Brain microvascular endothelial cell (primary cell): ENCODE measurements at regions not wholly inside any gene's neighbourhood (a gene's known extent, or its start where the extent isn't known, plus 50 kb on each side); places are given as distances from the start of the nearest gene placed in this dataset.

Source experiments
- DNase-seq: peaks from one replicate; pipeline ENCODE4 v3.0.0-alpha.2; 2020
- H3K27ac ChIP-seq: fragments of 250-450 bp; sonication (Bioruptor Pico); 2 replicates; pipeline ENCODE4 v1.5.1; 2020; ENCODE audit warnings: mild to moderate bottlenecking, moderate library complexity
- H3K27me3 ChIP-seq: fragments of 250-450 bp; sonication (Bioruptor Pico); replicated peaks from 2 replicates; pipeline ENCODE4 v1.5.1; 2020; ENCODE audit warnings: mild to moderate bottlenecking
- H3K36me3 ChIP-seq: fragments of 250-450 bp; sonication (Bioruptor Pico); replicated peaks from 2 replicates; pipeline ENCODE4 v1.5.1; 2020; ENCODE audit warnings: mild to moderate bottlenecking
- H3K4me3 ChIP-seq: 2 replicates; pipeline ENCODE4 v1.5.1; 2011; ENCODE audit warnings: low read depth, mild to moderate bottlenecking, control low read depth, low read length, moderate library complexity
- CTCF ChIP-seq: IDR thresholded peaks from 2 replicates; pipeline ENCODE4 v1.5.1; 2011; ENCODE audit warnings: low read depth, mild to moderate bottlenecking, moderate library complexity, low read length, control low read depth, inconsistent platforms; ENCODE audit errors: missing control alignments
- in situ Hi-C: cut with HindIII; loops from 2 replicates; pipeline ENCODE4 v1.10.0; 2017; ENCODE audit warnings: low sequenced_read_pairs, low pct_ligation_motif_present

GRCh38 chr10:107749235-107749634 lies 584.7 kb upstream of the SORCS1 start:
- Histone ChIP-seq H3K27me3 (no peaks in the 10 kb centered on the region), H3K4me3 (no peak overlapping the region), H3K36me3 (no peaks in the 10 kb centered on the region), H3K27ac (no peak overlapping the region)
- TF ChIP-seq CTCF, result no peak
- DNase-seq, result no peak
- in situ Hi-C loops, result no loop called here

GRCh38 chr10:107747851-107748250 lies 583.3 kb upstream of the SORCS1 start:
- Histone ChIP-seq H3K27me3 (no peaks in the 10 kb centered on the region), H3K36me3 (no peaks in the 10 kb centered on the region), H3K4me3 (no peak overlapping the region), H3K27ac (no peak overlapping the region)
- TF ChIP-seq CTCF, result no peak
- DNase-seq, result no peak
- in situ Hi-C loops, result no loop called here

- DNase-seq, result no peak
- no peak overlapping the region for H3K27ac ChIP-seq
- no peak for TF ChIP-seq CTCF
- H3K4me3 ChIP-seq, result no peak overlapping the region
- no peaks in the 10 kb centered on the region for H3K36me3 ChIP-seq
- no peaks in the 10 kb centered on the region for H3K27me3 ChIP-seq
- in situ Hi-C loops, result no loop called here
Measured at GRCh38 chr10:107741971-107742370, 577.5 kb upstream of the SORCS1 start.

GRCh38 chr10:107740962-107741690 lies 576.6 kb upstream of the SORCS1 start:
- no peak for DNase-seq
- Histone ChIP-seq H3K4me3 (no peak overlapping the region), H3K27ac (no peak overlapping the region), H3K27me3 (no peaks in the 10 kb centered on the region), H3K36me3 (no peaks in the 10 kb centered on the region)
- in situ Hi-C loops, result no loop called here
- no peak for TF ChIP-seq CTCF

- no peak for DNase-seq
- TF ChIP-seq CTCF, result no peak
- in situ Hi-C loops, result no loop called here
- no peak overlapping the region for H3K4me3 ChIP-seq
- no peak overlapping the region for H3K27ac ChIP-seq
- H3K36me3 ChIP-seq, result no peaks in the 10 kb centered on the region
- H3K27me3 ChIP-seq, result no peaks in the 10 kb centered on the region
Measured at GRCh38 chr10:107739951-107740350, 575.4 kb upstream of the SORCS1 start.
